ENCODE measurements at regions not wholly inside any gene's neighbourhood (a gene's known extent, or its start where the extent isn't known, plus 50 kb on each side); places are given as distances from the start of the nearest gene placed in this dataset.

- TF ChIP-seq CTCF (conservative IDR thresholded peaks at IDR 0.05): no peak
- TF ChIP-seq EZH2 (IDR thresholded peaks at IDR 0.05; ENCODE audit: low read depth): no peak
These were observed 1552.9 kb upstream of the SLC39A10 start for GRCh38 chr2:194103941-194104659.

Measured in PC-9 (cell line).